HFF-Myc (cell line): ENCODE measurements at regions not wholly inside any gene's neighbourhood (a gene's known extent, or its start where the extent isn't known, plus 50 kb on each side); places are given as distances from the start of the nearest gene placed in this dataset.

Experiments
- DNase-seq: peaks from one replicate; pipeline ENCODE4 v3.0.0-alpha.2; 2011; ENCODE audit warnings: low read depth; ENCODE audit errors: extremely low read depth
- H3K4me3 ChIP-seq: replicated peaks from 2 replicates; pipeline ENCODE4 v1.5.1; 2011; ENCODE audit warnings: low read depth, mild to moderate bottlenecking, control low read depth, low read length
- TF ChIP-seq, protein P1 (sequence below): IDR thresholded peaks from 2 replicates; pipeline ENCODE4 v1.5.1; 2012; ENCODE audit warnings: mild to moderate bottlenecking, low read depth, low read length, control low read depth; ENCODE audit errors: missing control alignments

DNA sequence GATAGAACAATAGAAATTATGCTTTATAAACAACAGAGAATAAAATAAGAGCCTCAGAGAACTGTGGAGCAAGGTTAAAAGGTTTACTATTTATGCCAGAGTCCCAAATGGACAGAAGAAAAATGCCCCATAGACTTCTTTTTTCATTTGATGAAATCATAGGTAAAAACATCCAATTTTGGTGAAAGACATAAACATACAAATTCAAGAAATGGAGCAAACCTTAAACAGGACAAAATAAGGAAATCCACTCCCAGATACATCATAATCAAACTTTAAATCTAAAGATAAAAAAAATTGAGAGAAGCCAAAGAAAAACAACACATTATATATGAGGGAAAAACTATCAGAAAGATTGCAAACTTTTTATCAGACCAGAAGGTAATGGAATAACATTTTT is 182.8 kb downstream of the GADD45G start:
- H3K4me3 ChIP-seq = no peak overlapping the region
- no peak for DNase-seq
- TF ChIP-seq, protein P1, sequence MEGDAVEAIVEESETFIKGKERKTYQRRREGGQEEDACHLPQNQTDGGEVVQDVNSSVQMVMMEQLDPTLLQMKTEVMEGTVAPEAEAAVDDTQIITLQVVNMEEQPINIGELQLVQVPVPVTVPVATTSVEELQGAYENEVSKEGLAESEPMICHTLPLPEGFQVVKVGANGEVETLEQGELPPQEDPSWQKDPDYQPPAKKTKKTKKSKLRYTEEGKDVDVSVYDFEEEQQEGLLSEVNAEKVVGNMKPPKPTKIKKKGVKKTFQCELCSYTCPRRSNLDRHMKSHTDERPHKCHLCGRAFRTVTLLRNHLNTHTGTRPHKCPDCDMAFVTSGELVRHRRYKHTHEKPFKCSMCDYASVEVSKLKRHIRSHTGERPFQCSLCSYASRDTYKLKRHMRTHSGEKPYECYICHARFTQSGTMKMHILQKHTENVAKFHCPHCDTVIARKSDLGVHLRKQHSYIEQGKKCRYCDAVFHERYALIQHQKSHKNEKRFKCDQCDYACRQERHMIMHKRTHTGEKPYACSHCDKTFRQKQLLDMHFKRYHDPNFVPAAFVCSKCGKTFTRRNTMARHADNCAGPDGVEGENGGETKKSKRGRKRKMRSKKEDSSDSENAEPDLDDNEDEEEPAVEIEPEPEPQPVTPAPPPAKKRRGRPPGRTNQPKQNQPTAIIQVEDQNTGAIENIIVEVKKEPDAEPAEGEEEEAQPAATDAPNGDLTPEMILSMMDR = no peak

DNA sequence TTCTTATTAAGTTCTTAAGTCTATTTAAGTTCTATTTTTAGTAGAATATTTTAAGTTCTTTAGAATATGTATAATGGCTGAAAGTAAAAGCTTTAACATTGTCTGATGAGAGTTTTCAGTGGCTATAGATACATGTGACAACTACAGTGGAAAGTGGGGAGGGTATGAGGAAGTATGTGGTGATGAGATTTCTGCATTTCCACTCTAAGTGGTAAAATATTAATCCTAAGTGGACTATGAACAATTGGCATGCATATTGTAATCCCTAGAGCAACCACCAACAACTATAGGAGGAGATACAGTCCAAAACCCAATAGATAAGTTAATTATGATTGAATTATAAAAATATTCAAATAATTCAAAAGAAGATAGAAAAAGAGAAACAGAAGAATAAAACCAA is 183.6 kb downstream of the GADD45G start:
- no peak for DNase-seq
- no peak overlapping the region for H3K4me3 ChIP-seq
- TF ChIP-seq, protein P1 = no peak

DNA sequence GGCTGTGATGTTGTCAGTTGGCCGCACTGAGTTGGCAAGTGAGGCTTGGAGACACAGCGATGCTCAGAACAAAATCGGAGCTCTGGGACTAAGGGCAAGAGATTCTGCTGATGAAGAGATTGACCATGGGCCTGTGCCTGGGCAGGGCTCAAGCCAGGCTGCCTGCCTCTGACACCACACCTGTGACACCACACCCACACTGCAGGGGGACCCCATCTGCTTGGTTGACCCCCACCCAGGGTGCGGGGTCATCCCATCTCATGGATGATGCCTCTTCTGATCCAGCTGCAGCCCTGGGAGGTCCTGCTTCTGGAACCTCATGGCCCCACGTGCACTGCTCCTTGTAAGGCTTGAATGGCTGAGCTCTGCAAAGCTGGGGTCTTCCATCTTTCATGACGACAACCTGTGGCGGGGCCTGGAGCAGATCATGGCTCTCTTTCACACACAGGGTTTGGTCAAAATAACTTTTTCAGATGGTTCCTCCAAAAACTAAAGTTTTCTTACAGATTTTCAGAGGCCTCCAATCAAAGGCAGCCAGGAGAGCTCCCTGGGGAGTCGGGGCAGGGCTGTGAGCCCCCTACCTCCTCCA is 185.2 kb downstream of the GADD45G start:
- no peak overlapping the region for H3K4me3 ChIP-seq
- DNase-seq = no peak
- TF ChIP-seq, protein P1 = no peak

DNA sequence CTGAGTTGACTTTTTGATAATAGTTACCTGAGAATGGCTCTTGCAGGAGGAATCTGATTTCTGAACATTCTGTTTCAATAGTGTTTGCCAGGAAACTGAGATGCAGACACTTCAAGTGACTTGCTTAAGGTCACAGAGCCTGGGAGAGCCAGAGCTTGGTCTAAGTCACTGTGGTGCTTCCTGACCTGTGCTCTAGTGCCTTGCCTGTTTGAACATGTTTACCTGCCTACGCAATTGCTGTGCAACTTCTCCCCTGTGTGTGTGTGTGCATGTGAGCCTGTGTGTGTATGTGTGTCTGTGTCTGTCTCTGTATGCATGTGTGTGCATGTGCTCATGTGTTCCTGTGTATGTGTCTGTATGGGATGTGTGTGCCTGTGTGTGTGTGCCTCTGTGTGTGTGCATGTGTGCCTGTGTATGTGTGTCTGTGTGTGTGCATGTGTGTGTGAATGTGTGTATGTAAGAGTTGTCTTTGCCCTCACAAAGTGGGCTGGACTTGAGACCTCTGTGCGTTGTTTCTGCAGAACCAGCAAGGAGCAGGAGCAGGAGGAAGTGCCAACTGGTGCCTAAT is 185.8 kb downstream of the GADD45G start:
- TF ChIP-seq, protein P1 = no peak
- no peak overlapping the region for H3K4me3 ChIP-seq
- DNase-seq = no peak

DNA sequence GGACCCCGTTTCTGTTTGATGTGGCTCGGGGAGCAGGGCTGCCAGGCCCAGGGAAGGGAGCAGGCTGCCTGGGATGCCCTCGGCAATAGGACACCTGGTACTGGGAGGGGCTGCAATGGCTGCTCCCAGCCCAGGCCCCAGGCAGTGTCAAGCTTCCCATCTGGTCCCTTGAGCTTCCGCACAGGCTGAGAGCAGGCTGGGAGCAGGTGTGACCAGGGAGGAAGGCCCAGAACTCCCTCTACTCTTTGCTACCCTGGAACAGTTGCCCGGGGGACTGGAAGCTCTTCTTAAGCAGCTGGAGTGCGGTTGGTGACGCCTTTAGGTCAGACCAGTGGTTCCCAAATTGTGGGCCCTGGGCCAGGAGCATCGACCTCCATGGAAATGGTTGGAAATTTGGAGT is 186.9 kb downstream of the GADD45G start:
- no peak overlapping the region for H3K4me3 ChIP-seq
- TF ChIP-seq, protein P1 = no peak
- DNase-seq = no peak

DNA sequence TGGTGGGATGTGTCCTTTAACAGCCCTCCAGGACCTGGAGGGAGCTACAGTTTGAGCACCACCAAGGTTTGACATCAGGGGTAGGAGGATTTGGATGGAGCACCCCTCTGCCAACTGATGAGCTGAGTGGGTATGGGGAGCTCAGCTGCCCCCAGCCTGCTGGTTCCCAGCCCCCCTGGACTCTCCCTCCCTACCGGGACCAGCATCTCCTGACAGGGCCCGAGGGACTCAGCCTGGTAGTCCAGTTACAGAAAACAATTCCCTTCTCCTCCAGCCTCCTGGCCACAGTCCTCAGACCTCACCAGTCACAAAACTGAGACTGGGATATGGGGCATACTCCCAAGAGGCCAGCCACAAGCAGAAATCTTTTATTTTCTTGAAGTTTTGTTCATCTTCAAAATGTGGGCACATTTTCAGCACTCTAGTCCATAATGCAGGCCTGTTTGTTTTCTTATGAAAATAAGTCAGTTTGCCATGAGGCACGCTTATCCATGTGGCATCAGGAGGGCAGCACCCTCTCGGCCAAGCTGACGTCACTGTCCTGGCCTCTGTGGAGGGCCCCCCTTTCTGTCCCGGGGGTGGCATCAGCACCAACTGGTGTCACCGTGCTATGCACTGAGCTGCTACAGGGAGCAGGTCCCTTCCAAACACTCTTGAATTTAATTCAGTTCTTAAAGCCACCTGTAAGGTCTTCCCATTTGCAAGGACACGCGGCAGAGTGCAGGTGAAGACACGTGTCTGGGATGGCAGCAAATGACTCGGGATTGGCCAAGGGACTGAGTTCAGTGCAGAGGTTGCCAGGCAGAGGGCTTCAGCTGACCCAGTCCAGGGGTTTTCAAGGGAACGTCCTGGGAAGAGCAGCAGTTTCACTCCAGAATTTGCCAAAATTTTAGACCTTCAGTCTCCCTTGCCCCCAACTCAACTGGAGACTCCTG is 187.6 kb downstream of the GADD45G start:
- DNase-seq = no peak
- no peak overlapping the region for H3K4me3 ChIP-seq
- TF ChIP-seq, protein P1 = no peak
